Coronary artery (tissue), 2 donors: ENCODE measurements at regions not wholly inside any gene's neighbourhood (a gene's known extent, or its start where the extent isn't known, plus 50 kb on each side); places are given as distances from the start of the nearest gene placed in this dataset.

Experiments used
- DNase-seq: peaks from one replicate; pipeline ENCODE4 v3.0.0-alpha.2; 2017; ENCODE audit warnings: low spot score
- H3K27ac ChIP-seq, 2 donors: fragments of 200-600 bp; sonication (generic); one replicate each; pipeline ENCODE4 v1.5.1; 2016 to 2019
- H3K4me3 ChIP-seq: fragments of 200-600 bp; sonication (generic); 2 replicates; pipeline ENCODE4 v1.5.1; 2016; ENCODE audit warnings: mild to moderate bottlenecking, moderate library complexity
- TF ChIP-seq, protein P1 (sequence below): fragments of 200-600 bp; sonication (generic); IDR thresholded peaks from one replicate; pipeline ENCODE4 v1.5.1; 2019; ENCODE audit warnings: antibody characterized with exemption

DNA sequence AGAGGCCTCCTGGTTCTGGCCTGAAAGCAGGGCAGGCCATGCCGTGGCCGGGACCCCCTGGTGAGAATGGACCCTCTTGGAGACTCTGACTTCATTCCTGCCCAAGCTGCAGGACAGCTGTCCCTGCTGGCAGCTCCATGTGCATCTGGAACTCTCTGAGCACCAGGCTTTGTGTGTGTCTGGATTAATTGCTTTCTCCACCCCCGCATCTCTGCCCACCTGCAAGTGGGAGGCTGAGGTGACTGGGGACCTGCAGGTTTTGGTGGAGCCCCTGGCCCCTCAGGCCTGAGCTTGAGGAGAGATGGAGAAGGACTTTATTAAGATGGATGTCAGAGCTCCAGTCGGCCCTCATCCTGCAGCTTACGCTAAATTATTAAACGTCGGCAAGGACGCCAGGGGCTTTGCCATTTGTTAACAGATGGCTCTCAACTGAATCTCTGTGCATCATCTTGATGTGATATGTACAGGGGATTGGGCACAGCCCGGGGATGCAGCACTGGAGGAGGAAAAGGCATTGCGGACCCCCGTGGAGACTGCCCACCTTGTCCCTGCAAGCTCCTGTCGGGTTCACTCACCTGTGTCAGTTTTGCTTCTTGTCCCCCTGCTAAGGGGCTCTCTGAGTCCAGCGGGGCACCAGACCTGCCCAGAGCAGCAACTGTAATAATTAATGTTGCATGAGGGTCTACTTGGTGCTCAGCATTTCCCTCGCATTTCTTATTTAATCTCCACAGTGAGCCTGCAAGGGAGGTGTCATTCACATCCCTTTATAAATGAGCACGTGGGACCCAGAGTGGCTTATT lies 154.1 kb upstream of the RPL38 start:
- no peak for DNase-seq
- TF ChIP-seq, protein P1, sequence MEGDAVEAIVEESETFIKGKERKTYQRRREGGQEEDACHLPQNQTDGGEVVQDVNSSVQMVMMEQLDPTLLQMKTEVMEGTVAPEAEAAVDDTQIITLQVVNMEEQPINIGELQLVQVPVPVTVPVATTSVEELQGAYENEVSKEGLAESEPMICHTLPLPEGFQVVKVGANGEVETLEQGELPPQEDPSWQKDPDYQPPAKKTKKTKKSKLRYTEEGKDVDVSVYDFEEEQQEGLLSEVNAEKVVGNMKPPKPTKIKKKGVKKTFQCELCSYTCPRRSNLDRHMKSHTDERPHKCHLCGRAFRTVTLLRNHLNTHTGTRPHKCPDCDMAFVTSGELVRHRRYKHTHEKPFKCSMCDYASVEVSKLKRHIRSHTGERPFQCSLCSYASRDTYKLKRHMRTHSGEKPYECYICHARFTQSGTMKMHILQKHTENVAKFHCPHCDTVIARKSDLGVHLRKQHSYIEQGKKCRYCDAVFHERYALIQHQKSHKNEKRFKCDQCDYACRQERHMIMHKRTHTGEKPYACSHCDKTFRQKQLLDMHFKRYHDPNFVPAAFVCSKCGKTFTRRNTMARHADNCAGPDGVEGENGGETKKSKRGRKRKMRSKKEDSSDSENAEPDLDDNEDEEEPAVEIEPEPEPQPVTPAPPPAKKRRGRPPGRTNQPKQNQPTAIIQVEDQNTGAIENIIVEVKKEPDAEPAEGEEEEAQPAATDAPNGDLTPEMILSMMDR = no peak
- Histone ChIP-seq H3K4me3 (no peak overlapping the region), H3K27ac (no peak overlapping the region)

DNA sequence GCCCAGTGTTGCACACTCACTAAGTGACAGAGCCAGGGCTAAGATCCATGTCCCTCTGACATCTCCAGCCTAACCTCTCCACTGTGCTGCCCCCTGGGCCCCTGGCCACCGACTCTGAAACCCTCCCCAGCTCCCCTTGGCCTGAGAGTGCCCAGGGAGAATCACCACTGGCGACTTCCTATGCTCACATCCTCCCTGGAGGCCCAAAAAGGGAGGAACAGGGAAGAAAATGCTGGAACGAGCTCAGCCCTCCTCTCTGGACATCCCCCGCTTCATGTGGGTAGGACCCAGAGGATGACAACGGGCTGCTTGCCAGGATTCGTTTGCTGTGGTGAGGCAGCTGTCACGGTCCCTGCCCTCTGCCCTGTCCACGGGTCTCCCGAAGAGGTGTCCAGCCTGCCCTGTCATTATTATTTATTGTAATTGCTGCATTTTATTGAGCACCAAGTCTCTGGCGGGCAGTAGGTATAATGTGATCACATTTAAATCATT lies 153.5 kb upstream of the RPL38 start:
- TF ChIP-seq, protein P1 = no peak
- DNase-seq = no peak
- Histone ChIP-seq H3K4me3 (no peak overlapping the region), H3K27ac (no peak overlapping the region)

DNA sequence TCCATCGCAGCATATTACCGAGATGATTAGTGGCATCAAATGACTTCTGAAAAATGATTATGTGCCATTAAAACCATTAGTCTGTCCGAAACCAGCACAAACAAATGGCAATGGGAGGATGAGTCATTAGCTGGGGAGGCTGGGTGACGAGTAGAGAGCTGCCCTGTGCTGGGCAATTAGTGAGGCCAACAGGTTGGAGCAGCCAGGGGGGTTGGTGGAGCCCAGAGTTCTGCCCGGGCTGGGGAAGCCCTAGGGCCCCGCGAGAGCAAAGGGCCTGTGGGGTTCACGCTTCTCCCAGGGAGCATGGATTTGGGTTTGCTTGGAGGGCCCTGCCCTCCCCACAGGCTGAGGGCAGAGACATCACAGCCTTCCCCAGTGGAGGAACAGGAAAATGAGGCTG lies 152.1 kb upstream of the RPL38 start:
- DNase-seq = no peak
- Histone ChIP-seq H3K4me3 (no peak overlapping the region), H3K27ac (no peak overlapping the region)
- TF ChIP-seq, protein P1 = no peak

DNA sequence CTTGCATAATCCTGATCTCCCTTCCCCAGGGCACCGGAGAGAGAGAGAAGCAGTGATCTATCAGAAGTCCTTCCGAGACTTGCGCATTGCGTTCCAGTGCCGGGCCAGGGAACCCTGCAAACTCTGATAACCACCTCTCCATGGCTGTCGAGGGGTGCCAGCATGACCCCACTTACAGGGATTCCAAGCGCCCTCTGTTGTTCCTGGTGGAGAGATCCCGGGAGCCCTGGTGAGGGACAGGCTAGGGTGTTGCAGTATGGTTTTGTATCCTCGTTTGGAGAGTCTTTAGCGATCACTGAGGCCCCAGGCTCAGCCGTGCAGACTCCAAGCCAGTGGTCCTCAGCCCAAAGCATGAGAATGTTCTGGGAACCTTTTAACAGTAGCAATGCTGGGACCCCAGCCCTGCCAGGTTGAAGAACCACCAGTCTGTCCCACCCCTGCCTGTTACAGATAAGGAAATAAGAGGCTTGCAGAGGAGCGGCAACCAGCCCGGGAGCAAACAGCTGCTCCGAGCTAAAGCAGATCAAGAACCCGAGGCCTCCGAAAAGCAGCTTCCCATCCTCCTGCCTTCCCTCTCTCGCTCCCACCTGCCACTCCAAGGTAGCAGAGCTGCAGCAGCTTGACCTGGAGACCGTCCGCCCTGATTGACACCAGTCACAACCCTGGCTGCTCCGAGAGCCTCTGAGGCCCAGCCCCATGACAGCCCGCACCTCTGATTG lies 150.3 kb upstream of the RPL38 start:
- H3K27ac ChIP-seq = no peak overlapping the region
- DNase-seq = no peak
- no peak overlapping the region for H3K4me3 ChIP-seq
- TF ChIP-seq, protein P1 = no peak

DNA sequence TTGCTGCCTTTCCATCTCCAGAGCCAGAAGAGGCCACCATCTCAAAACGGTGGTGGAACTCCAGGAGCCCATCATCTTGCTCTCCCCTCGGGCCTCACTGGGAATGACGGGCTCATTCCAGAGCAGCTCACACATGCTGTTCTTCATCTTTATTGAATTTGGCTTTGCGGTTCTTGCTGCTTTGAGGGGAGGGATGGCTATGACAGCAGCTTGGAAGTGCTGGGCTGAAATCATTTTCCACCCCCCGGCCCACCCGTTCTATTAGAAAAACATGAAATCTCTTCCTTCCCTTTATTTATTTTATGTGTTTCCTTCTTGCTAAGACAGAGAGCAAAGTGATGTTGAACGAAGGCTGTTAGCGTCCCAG lies 149.8 kb upstream of the RPL38 start:
- no peak for DNase-seq
- TF ChIP-seq, protein P1 = no peak
- Histone ChIP-seq H3K4me3 (no peak overlapping the region), H3K27ac (no peak overlapping the region)

DNA sequence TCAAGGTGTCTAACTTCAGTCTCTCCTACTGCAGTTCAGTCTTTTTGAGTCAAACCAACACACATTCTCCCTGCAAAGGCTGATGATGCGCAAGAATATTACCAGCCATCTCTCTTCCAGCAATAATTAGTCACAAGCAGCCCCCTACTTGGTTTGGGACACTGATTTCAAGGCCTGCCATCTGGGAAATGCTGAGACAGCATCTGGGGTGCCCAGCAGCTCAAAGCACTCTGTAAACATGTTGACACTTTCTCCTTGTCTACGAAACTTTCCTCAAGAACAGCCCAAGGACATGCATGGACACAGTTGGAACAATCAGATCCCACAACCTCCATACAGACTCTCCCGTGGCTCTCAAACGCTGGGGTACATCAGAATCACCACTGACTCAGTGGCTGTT lies 149.2 kb upstream of the RPL38 start:
- H3K27ac ChIP-seq = no peak overlapping the region
- DNase-seq = no peak
- no peak overlapping the region for H3K4me3 ChIP-seq
- TF ChIP-seq, protein P1 = no peak
